ENCODE measurements at regions not wholly inside any gene's neighbourhood (a gene's known extent, or its start where the extent isn't known, plus 50 kb on each side); places are given as distances from the start of the nearest gene placed in this dataset.

DNA sequence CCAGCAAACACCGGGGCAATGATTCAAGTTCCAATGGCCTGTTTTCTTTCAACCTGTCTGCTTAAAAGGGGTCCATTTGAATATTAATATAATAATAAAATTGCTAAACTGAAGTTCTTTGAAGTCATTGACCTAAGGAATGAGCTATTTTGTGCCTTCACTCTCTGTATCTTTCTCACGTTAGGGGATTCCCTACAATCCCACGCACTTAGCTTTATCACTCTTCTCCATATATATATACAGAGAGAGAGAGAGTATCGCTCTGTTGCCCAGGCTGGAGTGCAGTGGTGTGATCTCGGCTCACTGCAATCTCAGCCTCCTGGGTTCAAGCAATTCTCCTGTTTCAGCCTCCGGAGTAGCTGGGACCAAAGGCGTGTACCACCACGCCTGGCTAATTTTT lies 83.9 kb upstream of the NWD2 start:
- Histone ChIP-seq H3K36me3 (no peaks in the 10 kb centered on the region), H3K27ac (no peak overlapping the region), H3K27me3 (no peaks in the 10 kb centered on the region), H3K4me3 (no peak overlapping the region), H3K9me3 (no peaks in the 10 kb centered on the region), H3K4me1 (no peaks in the 10 kb centered on the region)
- no peak for DNase-seq
- TF ChIP-seq, protein P1, sequence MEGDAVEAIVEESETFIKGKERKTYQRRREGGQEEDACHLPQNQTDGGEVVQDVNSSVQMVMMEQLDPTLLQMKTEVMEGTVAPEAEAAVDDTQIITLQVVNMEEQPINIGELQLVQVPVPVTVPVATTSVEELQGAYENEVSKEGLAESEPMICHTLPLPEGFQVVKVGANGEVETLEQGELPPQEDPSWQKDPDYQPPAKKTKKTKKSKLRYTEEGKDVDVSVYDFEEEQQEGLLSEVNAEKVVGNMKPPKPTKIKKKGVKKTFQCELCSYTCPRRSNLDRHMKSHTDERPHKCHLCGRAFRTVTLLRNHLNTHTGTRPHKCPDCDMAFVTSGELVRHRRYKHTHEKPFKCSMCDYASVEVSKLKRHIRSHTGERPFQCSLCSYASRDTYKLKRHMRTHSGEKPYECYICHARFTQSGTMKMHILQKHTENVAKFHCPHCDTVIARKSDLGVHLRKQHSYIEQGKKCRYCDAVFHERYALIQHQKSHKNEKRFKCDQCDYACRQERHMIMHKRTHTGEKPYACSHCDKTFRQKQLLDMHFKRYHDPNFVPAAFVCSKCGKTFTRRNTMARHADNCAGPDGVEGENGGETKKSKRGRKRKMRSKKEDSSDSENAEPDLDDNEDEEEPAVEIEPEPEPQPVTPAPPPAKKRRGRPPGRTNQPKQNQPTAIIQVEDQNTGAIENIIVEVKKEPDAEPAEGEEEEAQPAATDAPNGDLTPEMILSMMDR (IDR thresholded peaks at IDR 0.05): no peak
- intact Hi-C loops (cut with DNase I; ENCODE audit: low total_unique reads): no loop called here

DNA sequence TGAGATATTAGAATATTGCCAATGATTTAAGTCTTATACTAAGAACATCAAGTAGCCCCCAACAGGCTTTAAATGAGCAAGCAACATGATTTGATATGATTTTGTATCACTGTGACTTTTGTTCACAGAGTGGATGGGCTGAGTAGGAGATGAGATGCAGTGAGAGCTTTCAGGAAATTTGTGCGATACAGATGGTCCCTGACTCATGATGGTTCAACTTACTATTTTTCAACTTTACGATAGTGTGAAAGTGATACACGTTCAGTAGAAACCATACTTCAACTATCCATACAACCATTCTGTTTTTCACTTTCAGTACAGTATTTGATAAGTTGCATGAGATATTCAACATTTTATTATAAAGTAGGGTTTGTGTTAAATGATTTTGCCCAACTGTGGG lies 78.7 kb upstream of the NWD2 start:
- DNase-seq: no peak
- no peak overlapping the region for H3K27ac ChIP-seq
- no peak overlapping the region for H3K4me3 ChIP-seq
- H3K36me3 ChIP-seq: no peaks in the 10 kb centered on the region
- H3K27me3 ChIP-seq: no peaks in the 10 kb centered on the region
- H3K9me3 ChIP-seq: no peaks in the 10 kb centered on the region
- no peaks in the 10 kb centered on the region for H3K4me1 ChIP-seq
- intact Hi-C loops (cut with DNase I; ENCODE audit: low total_unique reads): no loop called here
- TF ChIP-seq, protein P1 (IDR thresholded peaks at IDR 0.05): no peak

DNA sequence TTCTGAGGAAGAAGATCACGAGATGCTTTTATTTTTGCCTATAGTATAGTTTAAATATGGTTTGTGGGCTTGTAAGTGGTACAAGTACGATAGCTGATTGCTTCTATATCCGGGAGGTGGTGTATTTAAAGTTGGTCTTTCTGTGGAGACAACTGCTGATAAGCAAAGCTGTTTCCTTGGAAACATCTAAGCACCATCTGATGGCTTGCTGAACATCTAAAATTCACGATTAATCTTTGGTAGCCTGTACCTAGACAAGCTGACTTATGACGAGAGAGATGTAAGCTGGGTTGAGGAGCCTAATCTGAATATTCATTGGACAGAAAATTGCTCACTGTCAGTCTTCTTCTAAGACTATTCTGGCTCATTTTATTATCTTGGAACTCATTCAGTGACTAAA lies 74.6 kb upstream of the NWD2 start:
- Histone ChIP-seq H3K4me3 (no peak overlapping the region), H3K9me3 (no peaks in the 10 kb centered on the region), H3K27me3 (no peaks in the 10 kb centered on the region), H3K27ac (no peak overlapping the region), H3K4me1 (no peaks in the 10 kb centered on the region), H3K36me3 (no peaks in the 10 kb centered on the region)
- intact Hi-C loops (cut with DNase I; ENCODE audit: low total_unique reads): no loop called here
- no peak for DNase-seq
- TF ChIP-seq, protein P1 (IDR thresholded peaks at IDR 0.05): no peak

DNA sequence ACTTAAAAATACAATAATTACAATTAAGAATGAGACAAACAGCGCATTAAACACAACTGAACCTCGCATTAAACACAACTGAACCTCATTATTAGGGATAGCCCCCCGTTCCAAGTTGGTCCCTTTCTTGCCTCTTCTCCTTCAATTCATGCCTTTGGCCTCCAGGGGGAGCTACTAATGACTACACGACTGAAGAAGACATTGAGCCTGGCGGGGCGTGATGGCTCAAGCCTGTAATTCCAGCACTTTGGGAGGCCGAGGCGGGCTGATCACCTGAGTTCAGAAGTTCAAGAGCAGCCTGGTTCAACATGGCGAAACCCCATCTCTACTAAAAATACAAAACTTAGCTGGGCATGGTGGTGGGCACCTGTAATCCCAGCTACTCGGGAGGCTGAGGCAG lies 56.4 kb upstream of the NWD2 start:
- H3K4me3 ChIP-seq: no peak overlapping the region
- no peaks in the 10 kb centered on the region for H3K27me3 ChIP-seq
- H3K36me3 ChIP-seq: no peaks in the 10 kb centered on the region
- intact Hi-C loops (cut with DNase I; ENCODE audit: low total_unique reads): no loop called here
- DNase-seq: no peak
- no peak overlapping the region for H3K27ac ChIP-seq
- no peaks in the 10 kb centered on the region for H3K4me1 ChIP-seq
- H3K9me3 ChIP-seq: no peaks in the 10 kb centered on the region
- TF ChIP-seq, protein P1 (IDR thresholded peaks at IDR 0.05): no peak
